ENCODE measurements at regions not wholly inside any gene's neighbourhood (a gene's known extent, or its start where the extent isn't known, plus 50 kb on each side); places are given as distances from the start of the nearest gene placed in this dataset.

GRCh38 chr4:83870328-83870950, 334.5 kb downstream of the GPAT3 start:
- no peak overlapping the region for H3K27ac ChIP-seq (ENCODE audit: low read depth, low read length)
- 90% methylated on average over 5 of the region's 5 CpGs for WGBS

GRCh38 chr4:83866834-83867621, 331.1 kb downstream of the GPAT3 start:
- H3K36me3 ChIP-seq (ENCODE audit: insufficient read depth, low read length): no peaks in the 10 kb centered on the region
- peaks cover 60% of the 10 kb centered on the region; the same call in 1 of the 2 replicates for H3K27me3 ChIP-seq (ENCODE audit: insufficient read depth, low read length)
- H3K27ac ChIP-seq (ENCODE audit: low read depth, low read length): no peak overlapping the region
- peaks cover 22% of the 10 kb centered on the region for H3K4me1 ChIP-seq (ENCODE audit: insufficient read depth, low read length)
- no peak overlapping the region for H3K9ac ChIP-seq (ENCODE audit: low read depth, low read length)
- no peak overlapping the region for H3K4me3 ChIP-seq (ENCODE audit: low read length)
- WGBS: 80% methylated on average over 4 of the region's 4 CpGs
- no peaks in the 10 kb centered on the region for H3K9me3 ChIP-seq (ENCODE audit: insufficient read depth, low read depth, low read length)

More at GRCh38 chr4:83870328-83870950, 334.5 kb downstream of the GPAT3 start:
- Histone ChIP-seq H3K9me3 (ENCODE audit: insufficient read depth, low read depth, low read length) (no peaks in the 10 kb centered on the region), H3K27me3 (ENCODE audit: insufficient read depth, low read length) (peaks cover 35% of the 10 kb centered on the region; the same call in 1 of the 2 replicates), H3K4me3 (ENCODE audit: low read length) (no peak overlapping the region), H3K36me3 (ENCODE audit: insufficient read depth, low read length) (no peaks in the 10 kb centered on the region), H3K4me1 (ENCODE audit: insufficient read depth, low read length) (peaks cover 17% of the 10 kb centered on the region), H3K9ac (ENCODE audit: low read depth, low read length) (no peak overlapping the region)

- Histone ChIP-seq H3K9ac (ENCODE audit: low read depth, low read length) (no peak overlapping the region), H3K4me1 (ENCODE audit: insufficient read depth, low read length) (peaks cover 22% of the 10 kb centered on the region), H3K9me3 (ENCODE audit: insufficient read depth, low read depth, low read length) (no peaks in the 10 kb centered on the region), H3K27me3 (ENCODE audit: insufficient read depth, low read length) (peaks cover 60% of the 10 kb centered on the region; the same call in 1 of the 2 replicates), H3K27ac (ENCODE audit: low read depth, low read length) (no peak overlapping the region), H3K36me3 (ENCODE audit: insufficient read depth, low read length) (no peaks in the 10 kb centered on the region), H3K4me3 (ENCODE audit: low read length) (no peak overlapping the region)
- 56% methylated on average over 6 of the region's 6 CpGs for WGBS
These were observed 329.7 kb downstream of the GPAT3 start for GRCh38 chr4:83865417-83866150.

- H3K36me3 ChIP-seq (ENCODE audit: insufficient read depth, low read length): no peaks in the 10 kb centered on the region
- H3K27ac ChIP-seq (ENCODE audit: low read depth, low read length): no peak overlapping the region
- no peaks in the 10 kb centered on the region for H3K9me3 ChIP-seq (ENCODE audit: insufficient read depth, low read depth, low read length)
- no peak overlapping the region for H3K9ac ChIP-seq (ENCODE audit: low read depth, low read length)
- 97% methylated on average over 4 of the region's 4 CpGs for WGBS
- peaks cover 31% of the 10 kb centered on the region for H3K4me1 ChIP-seq (ENCODE audit: insufficient read depth, low read length)
- H3K4me3 ChIP-seq (ENCODE audit: low read length): no peak overlapping the region
- peaks cover 53% of the 10 kb centered on the region; the same call in 1 of the 2 replicates for H3K27me3 ChIP-seq (ENCODE audit: insufficient read depth, low read length)
These were observed 328.3 kb downstream of the GPAT3 start for GRCh38 chr4:83864097-83864817.

GRCh38 chr4:83862471-83862870, 326.6 kb downstream of the GPAT3 start:
- no peak overlapping the region for H3K4me3 ChIP-seq (ENCODE audit: low read length)
- no peaks in the 10 kb centered on the region for H3K9me3 ChIP-seq (ENCODE audit: insufficient read depth, low read depth, low read length)
- H3K4me1 ChIP-seq (ENCODE audit: insufficient read depth, low read length): peaks cover 42% of the 10 kb centered on the region
- no peak overlapping the region for H3K27ac ChIP-seq (ENCODE audit: low read depth, low read length)
- H3K9ac ChIP-seq (ENCODE audit: low read depth, low read length): no peak overlapping the region
- WGBS: 92% methylated on average over 8 of the region's 10 CpGs
- no peaks in the 10 kb centered on the region for H3K36me3 ChIP-seq (ENCODE audit: insufficient read depth, low read length)
- H3K27me3 ChIP-seq (ENCODE audit: insufficient read depth, low read length): peaks cover 40% of the 10 kb centered on the region; the same call in 1 of the 2 replicates

GRCh38 chr4:83860200-83860599, 324.3 kb downstream of the GPAT3 start:
- peaks cover 25% of the 10 kb centered on the region; the same call in 1 of the 2 replicates for H3K27me3 ChIP-seq (ENCODE audit: insufficient read depth, low read length)
- peaks cover 45% of the 10 kb centered on the region for H3K4me1 ChIP-seq (ENCODE audit: insufficient read depth, low read length)
- 89% methylated on average over 2 of the region's 2 CpGs for WGBS
- H3K36me3 ChIP-seq (ENCODE audit: insufficient read depth, low read length): no peaks in the 10 kb centered on the region
- no peaks in the 10 kb centered on the region for H3K9me3 ChIP-seq (ENCODE audit: insufficient read depth, low read depth, low read length)
- no peak overlapping the region for H3K4me3 ChIP-seq (ENCODE audit: low read length)
- H3K9ac ChIP-seq (ENCODE audit: low read depth, low read length): no peak overlapping the region
- H3K27ac ChIP-seq (ENCODE audit: low read depth, low read length): no peak overlapping the region

- H3K4me3 ChIP-seq (ENCODE audit: low read length): no peak overlapping the region
- H3K36me3 ChIP-seq (ENCODE audit: insufficient read depth, low read length): no peaks in the 10 kb centered on the region
- H3K27ac ChIP-seq (ENCODE audit: low read depth, low read length): no peak overlapping the region
- peaks cover 62% of the 10 kb centered on the region for H3K4me1 ChIP-seq (ENCODE audit: insufficient read depth, low read length)
- no peaks in the 10 kb centered on the region for H3K9me3 ChIP-seq (ENCODE audit: insufficient read depth, low read depth, low read length)
- no peak overlapping the region for H3K9ac ChIP-seq (ENCODE audit: low read depth, low read length)
- 88% methylated on average over 5 of the region's 5 CpGs for WGBS
- peaks cover 7% of the 10 kb centered on the region; the same call in 1 of the 2 replicates for H3K27me3 ChIP-seq (ENCODE audit: insufficient read depth, low read length)
These were observed 322.2 kb downstream of the GPAT3 start for GRCh38 chr4:83858131-83858530.

- 82% methylated on average over 6 of the region's 6 CpGs for WGBS
- no peak overlapping the region for H3K9ac ChIP-seq (ENCODE audit: low read depth, low read length)
- no peak overlapping the region for H3K4me3 ChIP-seq (ENCODE audit: low read length)
- H3K9me3 ChIP-seq (ENCODE audit: insufficient read depth, low read depth, low read length): no peaks in the 10 kb centered on the region
- no peaks in the 10 kb centered on the region for H3K27me3 ChIP-seq (ENCODE audit: insufficient read depth, low read length)
- no peaks in the 10 kb centered on the region for H3K36me3 ChIP-seq (ENCODE audit: insufficient read depth, low read length)
- no peak overlapping the region for H3K27ac ChIP-seq (ENCODE audit: low read depth, low read length)
- peaks cover 86% of the 10 kb centered on the region for H3K4me1 ChIP-seq (ENCODE audit: insufficient read depth, low read length)
These were observed 319.1 kb downstream of the GPAT3 start for GRCh38 chr4:83855044-83855443.

- Histone ChIP-seq H3K4me1 (ENCODE audit: insufficient read depth, low read length) (peaks cover 80% of the 10 kb centered on the region), H3K27ac (ENCODE audit: low read depth, low read length) (peak overlapping the region; percentile 95), H3K9ac (ENCODE audit: low read depth, low read length) (peak overlapping the region; percentile 29; the same call in 1 of the 2 replicates), H3K36me3 (ENCODE audit: insufficient read depth, low read length) (no peaks in the 10 kb centered on the region), H3K4me3 (ENCODE audit: low read length) (peak overlapping the region; percentile 0; the same call in 1 of the 2 replicates), H3K27me3 (ENCODE audit: insufficient read depth, low read length) (no peaks in the 10 kb centered on the region), H3K9me3 (ENCODE audit: insufficient read depth, low read depth, low read length) (no peaks in the 10 kb centered on the region)
- WGBS: no CpG with 5 or more reads among the region's 1 CpG
These were observed 316.2 kb downstream of the GPAT3 start for GRCh38 chr4:83852085-83852451.

- 3% methylated on average over 10 of the region's 10 CpGs for WGBS
These were observed 315.6 kb downstream of the GPAT3 start for GRCh38 chr4:83851261-83852084.

More at GRCh38 chr4:83851261-83852084, 315.6 kb downstream of the GPAT3 start:
- H3K27ac ChIP-seq (ENCODE audit: low read depth, low read length): peak overlapping the region; percentile 95
- H3K36me3 ChIP-seq (ENCODE audit: insufficient read depth, low read length): no peaks in the 10 kb centered on the region
- peak overlapping the region; percentile 65 for H3K9ac ChIP-seq (ENCODE audit: low read depth, low read length)
- peaks cover 74% of the 10 kb centered on the region for H3K4me1 ChIP-seq (ENCODE audit: insufficient read depth, low read length)
- no peaks in the 10 kb centered on the region for H3K27me3 ChIP-seq (ENCODE audit: insufficient read depth, low read length)
- H3K9me3 ChIP-seq (ENCODE audit: insufficient read depth, low read depth, low read length): no peaks in the 10 kb centered on the region
- peak overlapping the region; percentile 0; the same call in 1 of the 2 replicates for H3K4me3 ChIP-seq (ENCODE audit: low read length)
